Type B pancreatic cell (in vitro differentiated cells): ENCODE measurements at regions not wholly inside any gene's neighbourhood (a gene's known extent, or its start where the extent isn't known, plus 50 kb on each side); places are given as distances from the start of the nearest gene placed in this dataset.

Experiments used
- DNase-seq: peaks from one replicate; pipeline ENCODE4 v3.0.0; 2021; ENCODE audit warnings: mixed read lengths; ENCODE audit not compliant: unreplicated experiment; ENCODE audit errors: extremely low spot score
- H3K27ac Mint-ChIP-seq: 2 replicates; pipeline ENCODE4 v1.8.0; 2021; ENCODE audit warnings: mild to moderate bottlenecking, mixed read lengths
- H3K27me3 Mint-ChIP-seq: 2 replicates; pipeline ENCODE4 v1.8.0; 2021; ENCODE audit warnings: mixed read lengths
- H3K36me3 Mint-ChIP-seq: 2 replicates; pipeline ENCODE4 v1.8.0; 2021; ENCODE audit warnings: mixed read lengths
- H3K4me1 Mint-ChIP-seq: one replicate; pipeline ENCODE4 v1.8.0; 2021; ENCODE audit warnings: mixed read lengths; ENCODE audit not compliant: unreplicated experiment
- H3K4me3 Mint-ChIP-seq: 2 replicates; pipeline ENCODE4 v1.8.0; 2021; ENCODE audit warnings: mild to moderate bottlenecking, mixed read lengths
- H3K9me3 Mint-ChIP-seq: 2 replicates; pipeline ENCODE4 v1.8.0; 2021; ENCODE audit warnings: mixed read lengths
- TF ChIP-seq, protein P1 (sequence below): fragments of 200-600 bp; sonication (generic); conservative IDR thresholded peaks from 2 replicates; pipeline ENCODE4 v1.5.0; 2021; ENCODE audit warnings: antibody characterized with exemption, mild to moderate bottlenecking

DNA sequence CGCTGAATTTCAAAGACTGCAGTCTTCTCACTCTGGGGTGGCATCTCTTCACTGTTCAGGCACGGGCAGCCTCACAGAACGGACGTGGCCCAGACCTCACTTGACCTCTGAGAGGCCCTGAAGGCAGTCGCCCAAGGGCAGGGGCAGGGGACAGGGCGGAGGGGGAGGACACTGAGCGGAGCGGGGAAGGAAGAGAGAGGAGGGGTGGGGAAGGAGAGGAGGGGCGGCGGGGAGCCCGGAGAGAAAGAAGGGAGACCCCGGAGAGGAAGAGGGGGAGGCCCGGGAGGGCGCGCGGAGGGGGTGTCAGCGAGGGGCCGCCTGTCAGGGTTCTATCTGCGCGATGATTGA lies 58.7 kb upstream of the COMTD1 start:
- Mint-ChIP-seq H3K9me3 (peaks cover 11% of the 10 kb centered on the region), H3K36me3 (no peaks in the 10 kb centered on the region), H3K4me3 (peak overlapping the region; percentile 81), H3K27ac (no peak overlapping the region), H3K4me1 (peaks cover 5% of the 10 kb centered on the region), H3K27me3 (peaks cover 10% of the 10 kb centered on the region)
- TF ChIP-seq, protein P1, sequence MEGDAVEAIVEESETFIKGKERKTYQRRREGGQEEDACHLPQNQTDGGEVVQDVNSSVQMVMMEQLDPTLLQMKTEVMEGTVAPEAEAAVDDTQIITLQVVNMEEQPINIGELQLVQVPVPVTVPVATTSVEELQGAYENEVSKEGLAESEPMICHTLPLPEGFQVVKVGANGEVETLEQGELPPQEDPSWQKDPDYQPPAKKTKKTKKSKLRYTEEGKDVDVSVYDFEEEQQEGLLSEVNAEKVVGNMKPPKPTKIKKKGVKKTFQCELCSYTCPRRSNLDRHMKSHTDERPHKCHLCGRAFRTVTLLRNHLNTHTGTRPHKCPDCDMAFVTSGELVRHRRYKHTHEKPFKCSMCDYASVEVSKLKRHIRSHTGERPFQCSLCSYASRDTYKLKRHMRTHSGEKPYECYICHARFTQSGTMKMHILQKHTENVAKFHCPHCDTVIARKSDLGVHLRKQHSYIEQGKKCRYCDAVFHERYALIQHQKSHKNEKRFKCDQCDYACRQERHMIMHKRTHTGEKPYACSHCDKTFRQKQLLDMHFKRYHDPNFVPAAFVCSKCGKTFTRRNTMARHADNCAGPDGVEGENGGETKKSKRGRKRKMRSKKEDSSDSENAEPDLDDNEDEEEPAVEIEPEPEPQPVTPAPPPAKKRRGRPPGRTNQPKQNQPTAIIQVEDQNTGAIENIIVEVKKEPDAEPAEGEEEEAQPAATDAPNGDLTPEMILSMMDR, result no peak
- no peak for DNase-seq

DNA sequence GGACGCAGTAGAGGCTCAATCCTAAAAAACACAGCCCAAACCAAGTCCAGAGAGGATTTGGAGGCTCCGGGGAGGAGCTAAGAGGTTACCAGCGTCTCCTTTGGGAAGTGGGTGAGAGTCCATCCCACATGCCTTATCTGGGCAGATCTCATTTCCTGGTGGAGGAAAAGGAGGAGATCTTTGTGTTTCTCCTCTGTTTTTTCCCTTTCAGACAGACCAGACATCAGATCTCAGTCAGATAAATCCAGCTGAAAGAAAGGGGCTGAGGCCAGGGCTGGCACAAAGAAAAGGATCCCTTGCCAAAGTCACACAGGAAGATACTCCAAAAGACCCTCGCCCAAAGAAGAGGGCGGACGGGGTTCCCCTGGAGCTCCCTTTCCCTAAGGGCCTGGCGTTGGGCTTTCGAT lies 58.3 kb upstream of the COMTD1 start:
- Mint-ChIP-seq H3K4me3 (peak overlapping the region; percentile 15), H3K27me3 (peaks cover 10% of the 10 kb centered on the region), H3K27ac (no peak overlapping the region), H3K4me1 (peaks cover 5% of the 10 kb centered on the region), H3K9me3 (peaks cover 11% of the 10 kb centered on the region), H3K36me3 (no peaks in the 10 kb centered on the region)
- TF ChIP-seq, protein P1, result no peak
- DNase-seq, result peak; percentile 51

DNA sequence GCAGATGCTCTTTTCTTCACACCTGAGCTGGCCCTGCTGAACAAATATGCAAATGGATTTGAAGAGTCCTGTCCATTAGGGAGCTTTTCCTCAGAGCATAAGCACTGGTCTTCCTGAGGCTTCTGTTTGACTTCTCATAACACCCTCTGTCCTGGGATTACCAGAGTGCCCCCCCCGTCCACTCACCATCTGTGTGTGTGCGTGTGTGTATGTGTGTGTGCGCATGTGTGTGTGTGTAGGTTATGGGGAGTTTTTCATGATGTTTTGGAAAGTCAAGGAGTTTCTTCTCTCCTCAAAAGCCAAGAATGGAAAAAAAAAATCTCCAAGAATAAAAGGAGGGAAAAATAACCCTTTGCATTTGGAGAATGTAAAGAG lies 57.7 kb upstream of the COMTD1 start:
- no peaks in the 10 kb centered on the region for H3K36me3 Mint-ChIP-seq
- peaks cover 10% of the 10 kb centered on the region for H3K27me3 Mint-ChIP-seq
- H3K4me1 Mint-ChIP-seq, result peaks cover 5% of the 10 kb centered on the region
- DNase-seq, result peak; percentile 43
- TF ChIP-seq, protein P1, result no peak
- H3K9me3 Mint-ChIP-seq, result peaks cover 11% of the 10 kb centered on the region
- H3K4me3 Mint-ChIP-seq, result no peak overlapping the region
- H3K27ac Mint-ChIP-seq, result no peak overlapping the region

DNA sequence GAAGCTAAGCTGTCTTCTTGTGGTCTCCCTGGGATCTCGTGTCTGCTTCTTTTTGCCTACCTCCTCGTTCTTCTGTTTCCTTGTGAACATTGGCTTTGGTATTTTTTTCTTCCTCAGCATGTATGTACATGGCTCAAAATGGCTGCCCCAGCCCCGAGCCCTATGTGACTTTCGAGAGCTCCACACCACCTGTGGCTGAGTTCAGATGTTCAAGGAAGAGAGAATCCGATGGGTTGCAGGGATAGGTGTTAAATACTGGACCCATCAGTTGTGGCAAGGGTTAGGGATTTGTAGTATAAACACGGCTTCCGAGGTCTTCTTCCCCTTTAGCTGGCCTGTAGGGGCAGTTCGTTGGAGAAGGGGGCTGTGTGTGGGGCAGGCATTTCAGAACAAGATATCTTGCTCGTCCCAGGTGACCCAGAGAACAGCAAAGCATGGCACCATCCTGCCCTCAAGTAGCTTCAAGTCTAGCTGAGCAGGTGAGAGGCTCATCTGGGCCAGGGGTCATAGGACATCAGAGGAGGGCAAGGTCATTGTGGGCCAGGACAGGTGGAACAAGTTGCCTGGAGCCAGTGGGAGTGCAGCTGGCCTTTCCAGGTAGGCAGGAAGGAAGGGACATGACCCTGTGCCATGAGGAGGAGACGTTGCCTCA lies 57.2 kb upstream of the COMTD1 start:
- Mint-ChIP-seq H3K4me1 (peaks cover 5% of the 10 kb centered on the region), H3K36me3 (no peaks in the 10 kb centered on the region), H3K27me3 (peaks cover 10% of the 10 kb centered on the region), H3K4me3 (no peak overlapping the region), H3K27ac (no peak overlapping the region), H3K9me3 (peaks cover 11% of the 10 kb centered on the region)
- TF ChIP-seq, protein P1, result no peak
- peak; percentile 52 for DNase-seq

DNA sequence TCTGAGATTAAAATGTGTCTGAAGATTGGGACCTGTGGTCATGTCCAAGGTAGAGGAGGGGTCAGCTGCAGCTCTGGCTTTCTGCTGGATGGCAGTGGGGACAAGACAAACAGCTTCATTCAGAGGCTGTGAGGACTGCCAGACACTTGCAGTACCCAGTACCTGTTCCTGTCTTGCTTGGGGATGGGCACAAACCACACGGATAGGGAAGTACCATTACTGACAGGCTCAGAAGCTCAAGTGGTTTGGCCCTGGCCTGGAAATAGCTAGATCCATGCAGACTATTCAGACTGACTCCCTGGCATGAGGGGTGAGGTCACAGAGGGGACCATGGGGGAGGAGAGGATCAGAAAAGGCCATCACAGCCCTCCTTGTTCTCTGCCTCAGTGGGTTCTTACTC lies 56.0 kb upstream of the COMTD1 start:
- Mint-ChIP-seq H3K4me1 (peaks cover 13% of the 10 kb centered on the region), H3K9me3 (peaks cover 17% of the 10 kb centered on the region), H3K36me3 (no peaks in the 10 kb centered on the region), H3K27me3 (peaks cover 17% of the 10 kb centered on the region), H3K27ac (no peak overlapping the region), H3K4me3 (no peak overlapping the region)
- TF ChIP-seq, protein P1, result no peak
- DNase-seq, result peak; percentile 36
